GDM1 (cell line): ENCODE measurements at regions not wholly inside any gene's neighbourhood (a gene's known extent, or its start where the extent isn't known, plus 50 kb on each side); places are given as distances from the start of the nearest gene placed in this dataset.

ENCODE experiments used
- DNase-seq: peaks from one replicate; lab custom pipeline; 2025; lab: John Stamatoyannopoulos, UW

DNA sequence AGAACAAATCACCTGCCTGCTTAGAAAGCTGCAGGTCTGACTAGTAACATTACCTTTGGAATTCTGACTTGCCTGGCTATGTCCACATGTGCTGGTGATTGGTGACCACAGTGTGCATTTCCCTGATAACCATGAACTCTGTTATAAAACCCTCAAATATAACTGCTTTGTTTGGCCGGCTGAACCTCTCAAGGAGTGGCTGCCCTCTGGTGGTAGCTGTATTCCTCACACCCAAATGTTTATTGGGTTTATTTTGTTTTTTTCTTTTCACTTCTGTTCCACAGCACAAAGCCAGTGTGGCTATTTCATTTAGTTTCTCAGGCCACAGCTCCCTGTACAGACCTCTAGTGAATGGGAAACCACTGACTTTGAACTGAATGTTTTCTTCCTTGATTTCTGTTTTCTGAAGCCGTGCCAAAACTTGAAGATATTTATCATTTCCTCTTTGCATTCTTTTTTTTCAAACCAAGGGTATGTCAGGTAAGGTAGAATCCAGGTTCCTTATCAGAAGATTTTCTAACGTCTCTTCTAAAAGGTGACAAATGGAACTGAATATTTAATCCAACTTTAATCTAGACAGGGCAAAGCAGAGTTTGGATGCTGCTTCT lies 549.0 kb upstream of the VRK2 start:
- peak; percentile 20 for DNase-seq

GRCh38 chr2:57504787-57505186 lies 541.8 kb upstream of the VRK2 start:
- DNase-seq = no peak

DNA sequence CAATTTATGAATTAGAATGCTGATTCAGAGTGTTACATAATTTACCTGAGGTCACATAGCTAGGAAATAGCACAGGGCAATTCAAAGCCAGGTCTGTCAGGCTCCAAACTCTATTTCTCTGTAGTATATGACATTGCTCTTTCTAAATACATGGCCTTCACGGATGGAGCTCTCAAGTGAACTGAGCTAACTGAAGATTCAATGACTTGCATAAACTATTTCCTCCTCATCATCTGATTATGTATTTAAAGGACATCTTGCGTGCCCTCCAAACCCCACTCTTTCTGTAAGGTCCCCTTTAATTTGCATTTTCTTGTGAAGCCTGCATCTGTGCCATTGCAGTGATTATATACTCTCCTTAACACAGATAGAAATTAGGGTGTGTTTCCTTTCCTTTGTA lies 537.4 kb upstream of the VRK2 start:
- no peak for DNase-seq

DNA sequence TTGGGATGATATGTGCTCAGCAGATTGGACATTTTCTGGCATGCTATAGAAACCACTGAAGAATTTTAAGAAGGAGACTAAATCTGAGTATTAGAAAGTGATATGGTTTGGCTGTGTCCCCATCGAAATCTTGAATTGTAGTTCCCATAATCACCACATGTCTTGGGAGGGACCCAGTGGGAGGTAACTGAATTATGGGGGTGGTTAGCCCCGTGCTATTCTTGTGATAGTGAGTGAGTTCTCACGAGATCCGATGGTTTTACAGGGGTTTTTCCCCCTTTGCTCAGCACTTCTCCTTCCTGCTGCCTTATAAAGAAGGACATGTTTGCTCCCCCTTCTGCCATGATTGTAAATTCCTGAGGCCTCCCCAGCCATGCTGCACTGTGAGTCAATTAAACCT lies 535.9 kb upstream of the VRK2 start:
- no peak for DNase-seq

DNA sequence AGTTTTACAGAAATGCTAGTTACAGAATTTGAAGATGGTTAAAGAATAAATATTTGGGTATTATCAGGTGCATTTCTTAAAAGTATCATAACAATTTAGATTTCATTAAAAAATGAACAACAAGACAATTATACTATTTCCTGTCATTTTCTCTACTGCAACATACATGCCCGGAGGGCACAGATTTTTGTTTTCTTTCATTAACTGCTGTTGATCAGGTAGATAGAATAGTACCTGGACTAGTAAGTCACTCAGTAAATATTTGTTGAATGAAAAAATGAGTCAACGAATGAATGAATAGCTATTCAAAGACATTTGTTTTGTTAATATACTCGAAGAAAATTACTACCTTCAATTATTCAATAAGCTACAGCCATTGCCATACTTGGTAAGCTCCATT lies 531.2 kb upstream of the VRK2 start:
- no peak for DNase-seq

GRCh38 chr2:57516698-57517340 lies 529.8 kb upstream of the VRK2 start:
- DNase-seq = no peak

DNA sequence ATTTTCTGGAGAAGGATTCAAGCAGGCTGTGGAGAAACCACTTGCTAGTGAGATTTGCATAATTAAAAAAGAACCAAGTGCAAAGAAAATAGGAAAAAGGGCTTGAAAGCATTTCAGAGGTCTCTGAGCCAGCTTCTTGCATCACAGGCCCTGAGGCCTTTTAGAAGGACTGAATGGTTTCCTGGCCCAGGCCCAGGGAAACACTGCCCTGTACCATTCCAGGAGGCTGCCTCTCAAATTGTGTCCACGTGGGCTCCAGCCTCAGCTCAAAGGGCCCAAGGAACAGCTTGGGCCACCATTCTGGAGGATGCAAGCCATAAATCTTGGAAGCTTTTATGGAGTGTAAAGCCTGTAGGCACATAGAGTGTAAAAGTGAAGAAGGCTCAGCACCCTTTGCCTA lies 523.3 kb upstream of the VRK2 start:
- no peak for DNase-seq

- DNase-seq = no peak
Measured at GRCh38 chr2:57527685-57528084, 518.9 kb upstream of the VRK2 start.

DNA sequence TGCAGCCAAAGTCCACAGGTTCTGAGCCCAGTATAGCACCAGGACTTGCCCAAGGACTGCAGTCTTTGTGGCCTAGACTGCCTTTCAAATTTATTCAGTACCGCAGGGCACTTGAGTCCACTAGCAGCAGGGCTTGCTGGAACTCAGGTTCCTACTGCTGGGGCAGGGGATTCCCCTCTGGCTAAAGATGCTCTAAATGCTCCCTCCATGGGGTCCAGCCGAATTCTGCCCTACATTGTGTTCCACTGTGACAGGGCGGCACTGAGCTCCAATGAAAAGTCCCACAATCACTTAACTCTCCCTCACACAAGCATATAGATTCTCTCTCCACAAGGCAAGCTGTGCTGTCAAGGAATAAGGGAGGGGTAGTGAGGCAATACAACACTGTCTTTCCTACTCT lies 518.1 kb upstream of the VRK2 start:
- no peak for DNase-seq

GRCh38 chr2:57534358-57534757 lies 512.2 kb upstream of the VRK2 start:
- no peak for DNase-seq

DNA sequence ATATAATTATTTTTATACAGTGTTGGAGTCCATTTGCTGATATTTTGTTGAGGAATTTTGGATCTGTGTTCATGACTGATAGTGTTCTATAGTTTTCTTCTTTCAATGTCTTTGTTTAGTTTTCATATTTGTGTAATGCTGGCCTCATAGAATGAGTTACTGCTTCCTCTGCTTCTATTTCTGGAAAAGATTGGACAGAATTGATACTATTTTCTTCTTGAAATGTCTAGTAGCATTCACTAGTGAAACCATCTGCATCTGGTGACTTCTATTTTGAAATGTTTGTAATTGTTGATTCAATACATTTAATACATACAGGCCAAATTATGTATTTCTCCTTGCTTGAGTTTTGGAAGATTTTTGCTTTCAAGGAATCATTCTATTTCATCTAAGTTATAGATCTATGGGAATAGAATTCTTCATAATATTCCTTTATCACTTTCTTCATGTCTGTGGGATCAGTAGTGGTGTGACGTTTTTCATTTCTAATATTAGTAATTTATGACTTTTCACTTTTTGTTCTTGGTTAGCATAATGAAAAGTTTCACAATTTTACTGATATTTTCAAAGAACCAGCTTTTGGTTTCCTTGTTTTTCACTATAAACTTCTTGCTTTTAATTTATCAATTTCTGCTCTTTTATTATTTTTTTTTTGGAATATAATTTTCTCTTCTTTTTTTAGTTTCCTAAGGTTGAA lies 509.9 kb upstream of the VRK2 start:
- DNase-seq = no peak

- no peak for DNase-seq
Measured at GRCh38 chr2:57539761-57540160, 506.8 kb upstream of the VRK2 start.

- no peak for DNase-seq
Measured at GRCh38 chr2:57542081-57542480, 504.5 kb upstream of the VRK2 start.

GRCh38 chr2:57543211-57543610 lies 503.4 kb upstream of the VRK2 start:
- DNase-seq = no peak

- DNase-seq = no peak
Measured at GRCh38 chr2:57544624-57545023, 502.0 kb upstream of the VRK2 start.

GRCh38 chr2:57546478-57546877 lies 500.1 kb upstream of the VRK2 start:
- no peak for DNase-seq

DNA sequence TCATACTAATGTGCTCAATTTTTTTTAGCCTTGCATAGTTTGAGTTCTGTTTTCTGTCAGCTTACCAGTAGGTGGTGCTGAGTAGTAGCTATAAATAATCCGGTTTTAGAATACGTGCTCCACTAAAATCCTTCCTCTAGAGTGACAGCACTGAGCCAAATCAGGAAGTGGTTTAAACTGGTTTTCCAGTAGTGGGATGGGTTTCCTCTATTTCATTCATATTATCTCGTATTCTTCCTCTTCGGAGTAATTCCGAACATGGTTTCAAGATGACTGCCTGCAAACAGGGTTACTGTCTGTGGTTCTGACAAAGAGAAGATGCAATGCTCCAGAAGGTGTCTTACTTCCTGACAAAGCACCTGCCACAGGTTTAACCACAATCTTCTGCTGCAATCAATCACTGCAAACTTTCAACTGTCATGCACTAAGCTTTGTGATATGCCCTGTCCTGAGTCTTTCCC lies 496.9 kb upstream of the VRK2 start:
- DNase-seq = peak; percentile 62

DNA sequence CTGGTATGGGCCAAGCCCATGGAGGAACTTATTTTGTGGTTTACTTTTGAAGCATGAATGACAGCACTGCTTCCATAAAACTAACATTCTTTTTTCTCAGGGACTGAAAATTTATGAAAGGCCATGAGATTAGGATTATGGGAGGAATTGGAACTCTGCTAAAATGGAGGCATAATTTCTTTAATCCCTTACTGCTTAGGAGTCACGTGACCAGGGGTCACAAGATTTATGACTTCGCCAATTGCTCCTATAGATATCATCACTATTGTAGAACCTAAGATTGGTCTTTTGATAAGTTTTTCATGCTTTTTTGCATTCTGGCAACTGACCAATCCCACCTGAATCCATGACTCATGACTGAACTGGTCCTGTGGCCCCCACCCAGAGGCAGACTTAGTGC lies 495.7 kb upstream of the VRK2 start:
- DNase-seq = no peak

DNA sequence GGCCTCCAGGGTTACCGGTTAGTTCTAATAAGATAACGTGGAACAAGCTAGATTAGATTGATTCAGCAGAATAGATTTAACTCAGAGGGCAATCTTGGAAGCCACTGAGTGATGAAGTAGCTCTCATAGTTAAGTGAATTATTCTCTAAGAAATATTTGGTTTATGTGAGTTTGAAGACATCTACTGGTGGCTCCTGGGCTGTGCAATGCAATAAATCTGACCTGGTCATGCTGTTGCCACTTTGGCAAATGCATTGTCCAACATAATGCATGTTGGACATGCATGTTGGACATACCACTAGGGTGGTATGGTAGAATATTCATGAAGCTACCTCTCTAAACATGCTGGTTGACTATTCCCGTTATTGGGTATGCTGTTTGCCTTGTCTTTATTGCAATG lies 493.7 kb upstream of the VRK2 start:
- DNase-seq = no peak

DNA sequence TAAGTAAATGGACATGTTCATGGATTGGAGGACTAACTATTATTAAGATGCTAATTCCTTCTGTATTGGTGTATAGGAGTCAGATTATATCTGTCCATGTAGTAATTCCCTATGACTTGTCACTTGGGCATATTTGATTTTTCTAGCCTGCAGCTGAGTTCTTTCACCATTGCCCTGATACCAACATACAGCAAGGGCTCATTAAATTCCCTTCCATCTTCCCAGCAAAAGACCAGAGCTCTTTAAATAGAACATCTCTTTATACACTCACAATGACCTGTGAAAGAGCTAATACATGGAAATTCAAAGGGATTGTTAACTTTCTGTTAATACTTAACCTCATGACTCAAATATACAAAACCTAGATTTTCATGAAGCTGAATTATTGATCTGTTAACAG lies 492.3 kb upstream of the VRK2 start:
- DNase-seq = no peak

DNA sequence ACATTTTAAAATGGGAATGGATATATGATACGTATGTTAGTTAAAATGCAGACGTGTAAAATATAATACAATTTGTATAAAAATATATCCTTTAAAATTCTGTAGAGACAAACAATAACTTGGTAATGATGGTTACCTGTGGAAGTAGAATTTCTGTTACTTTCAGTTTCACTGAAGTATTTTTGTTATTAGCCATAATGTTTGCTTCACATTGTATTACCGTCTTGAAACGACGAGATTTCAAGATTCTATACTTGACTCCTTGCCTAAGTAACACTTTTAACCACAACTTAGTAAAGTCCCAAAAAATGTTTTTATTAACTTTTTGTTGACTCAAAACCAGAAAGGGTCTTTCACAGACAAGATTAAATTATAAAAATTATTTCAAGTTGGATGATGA lies 488.3 kb upstream of the VRK2 start:
- DNase-seq = no peak

- no peak for DNase-seq
Measured at GRCh38 chr2:57562495-57562894, 484.1 kb upstream of the VRK2 start.

GRCh38 chr2:57563015-57563414 lies 483.6 kb upstream of the VRK2 start:
- no peak for DNase-seq

GRCh38 chr2:57567245-57567644 lies 479.4 kb upstream of the VRK2 start:
- no peak for DNase-seq
